Liver (tissue), 3 donors: ENCODE measurements at regions not wholly inside any gene's neighbourhood (a gene's known extent, or its start where the extent isn't known, plus 50 kb on each side); places are given as distances from the start of the nearest gene placed in this dataset.

ENCODE experiments used
- ATF3 ChIP-seq: IDR thresholded peaks from 2 replicates; pipeline ENCODE4 v1.6.1; 2016; ENCODE audit warnings: antibody characterized with exemption
- CTCF ChIP-seq: fragments of 150-350 bp; IDR thresholded peaks from 2 replicates; pipeline ENCODE4 v1.5.1; 2017; ENCODE audit warnings: improper control_type of control experiment, low read depth, low read length; ENCODE audit not compliant: missing input control
- FOXA1 ChIP-seq: IDR thresholded peaks from 2 replicates; pipeline ENCODE4 v1.6.1; 2016; ENCODE audit warnings: antibody characterized with exemption
- GABPA ChIP-seq, 2 donors: IDR thresholded peaks in 1 of 2; conservative IDR thresholded peaks in 1 of 2; 2 replicates each; pipeline ENCODE4 v1.6.1; 2016; ENCODE audit warnings: antibody characterized with exemption in 2 of 2, mild to moderate bottlenecking in 1 of 2, moderate library complexity in 1 of 2
- HNF4A ChIP-seq, 2 donors: conservative IDR thresholded peaks; 2 replicates each; pipeline ENCODE4 v1.6.1; 2016; ENCODE audit warnings: antibody characterized with exemption in 2 of 2, mild to moderate bottlenecking in 2 of 2
- JUND ChIP-seq, 2 donors: IDR thresholded peaks; 2 replicates each; pipeline ENCODE4 v1.6.1; 2016; ENCODE audit warnings: antibody characterized with exemption in 2 of 2
- MAX ChIP-seq: IDR thresholded peaks from 2 replicates; pipeline ENCODE4 v1.6.1; 2016; ENCODE audit warnings: antibody characterized with exemption
- NR2F2 ChIP-seq: IDR thresholded peaks from 2 replicates; pipeline ENCODE4 v1.6.1; 2016; ENCODE audit warnings: antibody characterized with exemption
- RAD21 ChIP-seq, 2 donors: IDR thresholded peaks; 2 replicates each; pipeline ENCODE4 v1.6.1; 2016; ENCODE audit warnings: antibody characterized with exemption in 2 of 2, mild to moderate bottlenecking in 2 of 2
- REST ChIP-seq: IDR thresholded peaks from 2 replicates; pipeline ENCODE4 v1.6.1; 2016; ENCODE audit warnings: antibody characterized with exemption, mild to moderate bottlenecking
- RXRA ChIP-seq, 2 donors: IDR thresholded peaks; 2 replicates each; pipeline ENCODE4 v1.6.1; 2017 to 2018; ENCODE audit warnings: antibody characterized with exemption in 2 of 2, mild to moderate bottlenecking in 1 of 2
- TAF1 ChIP-seq: conservative IDR thresholded peaks from 2 replicates; pipeline ENCODE4 v1.6.1; 2016; ENCODE audit warnings: antibody characterized with exemption, mild to moderate bottlenecking
- YY1 ChIP-seq: IDR thresholded peaks from 2 replicates; pipeline ENCODE4 v1.6.1; 2016; ENCODE audit warnings: antibody characterized with exemption, mild to moderate bottlenecking
- ZBTB33 ChIP-seq: IDR thresholded peaks from 2 replicates; pipeline ENCODE4 v1.6.1; 2016; ENCODE audit warnings: antibody characterized with exemption
- donor health status: healthy.
- donor health status: healthy.

- TF ChIP-seq MAX (no peak), YY1 (no peak), JUND (IDR thresholded peaks at IDR 0.05) (no peak), CTCF (no peak), RAD21 (IDR thresholded peaks at IDR 0.05) (no peak), TAF1 (no peak), ZBTB33 (no peak), REST (no peak), NR2F2 (no peak), FOXA1 (no peak), RXRA (IDR thresholded peaks at IDR 0.05) (no peak), GABPA (IDR thresholded peaks at IDR 0.05 in 1 of 2, conservative IDR thresholded peaks at IDR 0.05 in 1 of 2) (no peak), HNF4A (conservative IDR thresholded peaks at IDR 0.05) (no peak), ATF3 (no peak)
Measured at GRCh38 chr18:51852681-51853080, 487.3 kb upstream of the DCC start.
